PC-9 (cell line): ENCODE measurements at regions not wholly inside any gene's neighbourhood (a gene's known extent, or its start where the extent isn't known, plus 50 kb on each side); places are given as distances from the start of the nearest gene placed in this dataset.

ENCODE experiments used
- EZH2 ChIP-seq: fragments of 200-600 bp; sonication (generic); IDR thresholded peaks from 2 replicates; pipeline ENCODE4 v1.8.0; 2017; ENCODE audit warnings: antibody characterized with exemption, low read depth
- TF ChIP-seq, protein P1 (sequence below): fragments of 200-600 bp; sonication (generic); conservative IDR thresholded peaks from 2 replicates; pipeline ENCODE4 v1.6.1; 2017; ENCODE audit warnings: mixed run types, antibody characterized with exemption, mild to moderate bottlenecking, moderate library complexity

DNA sequence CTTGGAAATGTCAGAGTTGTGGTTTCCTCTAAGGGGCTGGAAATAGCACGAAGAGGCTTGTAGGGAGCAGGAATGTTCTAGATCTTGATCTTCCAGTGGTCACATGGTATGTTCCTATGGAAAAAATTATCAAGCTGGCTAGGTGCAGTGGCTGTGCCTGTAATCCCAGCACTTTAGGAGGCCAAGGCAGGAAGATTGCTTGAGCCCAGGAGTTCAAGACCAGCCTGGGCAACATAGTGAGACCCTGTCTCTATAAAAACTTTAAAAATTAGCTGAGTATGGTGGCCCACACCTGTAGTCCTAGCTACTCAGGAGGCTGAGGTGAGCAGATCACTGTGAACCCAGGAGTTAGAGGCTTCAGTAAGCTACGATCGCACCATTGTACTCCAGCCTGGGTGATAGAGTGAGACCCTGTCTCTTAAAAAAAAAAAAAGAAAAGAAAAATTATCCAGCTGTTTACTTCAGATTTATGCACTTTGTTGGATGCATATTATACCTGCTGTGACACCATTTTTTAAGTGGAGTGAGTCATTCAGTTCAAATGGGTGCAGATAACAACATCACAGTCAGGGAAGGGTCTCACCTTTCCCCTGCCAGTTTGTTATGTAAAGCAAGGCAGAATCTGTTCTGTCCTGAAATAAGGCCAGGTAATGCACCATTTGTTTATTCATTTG, 65.7 kb upstream of the LYRM9 start:
- no peak for TF ChIP-seq EZH2
- TF ChIP-seq, protein P1, sequence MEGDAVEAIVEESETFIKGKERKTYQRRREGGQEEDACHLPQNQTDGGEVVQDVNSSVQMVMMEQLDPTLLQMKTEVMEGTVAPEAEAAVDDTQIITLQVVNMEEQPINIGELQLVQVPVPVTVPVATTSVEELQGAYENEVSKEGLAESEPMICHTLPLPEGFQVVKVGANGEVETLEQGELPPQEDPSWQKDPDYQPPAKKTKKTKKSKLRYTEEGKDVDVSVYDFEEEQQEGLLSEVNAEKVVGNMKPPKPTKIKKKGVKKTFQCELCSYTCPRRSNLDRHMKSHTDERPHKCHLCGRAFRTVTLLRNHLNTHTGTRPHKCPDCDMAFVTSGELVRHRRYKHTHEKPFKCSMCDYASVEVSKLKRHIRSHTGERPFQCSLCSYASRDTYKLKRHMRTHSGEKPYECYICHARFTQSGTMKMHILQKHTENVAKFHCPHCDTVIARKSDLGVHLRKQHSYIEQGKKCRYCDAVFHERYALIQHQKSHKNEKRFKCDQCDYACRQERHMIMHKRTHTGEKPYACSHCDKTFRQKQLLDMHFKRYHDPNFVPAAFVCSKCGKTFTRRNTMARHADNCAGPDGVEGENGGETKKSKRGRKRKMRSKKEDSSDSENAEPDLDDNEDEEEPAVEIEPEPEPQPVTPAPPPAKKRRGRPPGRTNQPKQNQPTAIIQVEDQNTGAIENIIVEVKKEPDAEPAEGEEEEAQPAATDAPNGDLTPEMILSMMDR = no peak
